ENCODE measurements at regions not wholly inside any gene's neighbourhood (a gene's known extent, or its start where the extent isn't known, plus 50 kb on each side); places are given as distances from the start of the nearest gene placed in this dataset.

DNA sequence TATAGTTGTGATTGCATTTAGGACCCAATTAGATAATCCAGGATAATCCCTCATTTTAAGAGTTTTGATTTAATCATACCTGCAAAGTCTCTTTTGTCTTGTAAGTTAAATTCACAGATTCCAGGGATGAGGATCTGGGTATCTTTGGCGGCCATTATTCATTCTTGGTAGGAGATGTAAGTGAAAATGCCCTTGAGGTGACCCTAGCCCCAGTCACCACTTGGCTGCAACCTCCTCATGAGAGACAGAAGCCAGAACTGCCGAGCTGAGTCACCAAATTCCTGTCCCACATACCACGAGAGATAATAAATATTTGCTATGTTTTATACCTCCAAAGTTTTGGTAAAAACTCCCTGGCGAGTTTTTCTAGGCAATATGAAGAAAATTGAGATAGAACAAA lies 389.4 kb downstream of the RFC3 start:
- H3K27ac ChIP-seq = peak overlapping the region in 1 of 2 donors; percentile 55
- TF ChIP-seq CTCF (IDR thresholded peaks at IDR 0.05) = no peak
- DNase-seq (ENCODE audit: low spot score) = no peak
- no peak overlapping the region for H3K4me3 ChIP-seq

- TF ChIP-seq CTCF (IDR thresholded peaks at IDR 0.05) = no peak
- DNase-seq (ENCODE audit: low spot score) = no peak
- Histone ChIP-seq H3K4me3 (no peak overlapping the region), H3K27ac (no peak overlapping the region)
Observed at GRCh38 chr13:34207872-34208271, 389.9 kb downstream of the RFC3 start.

- TF ChIP-seq CTCF (IDR thresholded peaks at IDR 0.05) = no peak
- no peak for DNase-seq (ENCODE audit: low spot score)
- Histone ChIP-seq H3K27ac (no peak overlapping the region), H3K4me3 (no peak overlapping the region)
Observed at GRCh38 chr13:34208336-34208735, 390.4 kb downstream of the RFC3 start.

DNA sequence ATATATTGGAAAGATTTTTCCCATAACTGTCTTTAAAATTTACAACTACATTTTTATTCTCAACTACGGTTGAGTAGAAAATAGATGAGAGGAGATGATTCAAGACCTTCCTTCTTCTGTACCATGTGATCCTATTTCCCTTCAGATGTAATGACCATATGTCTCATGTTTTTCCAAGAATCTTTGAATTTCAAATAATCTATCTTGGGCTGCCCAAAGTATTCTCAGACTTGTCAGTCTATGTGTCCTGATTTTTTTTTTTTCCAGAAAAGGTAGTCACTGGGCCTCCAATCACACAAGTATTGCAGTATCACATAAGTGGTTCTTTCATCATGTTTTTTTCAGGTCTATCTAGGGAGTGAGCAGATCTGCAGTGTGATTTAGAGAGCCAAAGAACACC lies 392.4 kb downstream of the RFC3 start:
- no peak for DNase-seq (ENCODE audit: low spot score)
- H3K4me3 ChIP-seq = no peak overlapping the region
- no peak for TF ChIP-seq CTCF (IDR thresholded peaks at IDR 0.05)
- H3K27ac ChIP-seq = no peak overlapping the region

GRCh38 chr13:34214686-34215085 lies 396.7 kb downstream of the RFC3 start:
- DNase-seq (ENCODE audit: low spot score) = no peak
- Histone ChIP-seq H3K4me3 (no peak overlapping the region), H3K27ac (no peak overlapping the region)
- no peak for TF ChIP-seq CTCF (IDR thresholded peaks at IDR 0.05)

DNA sequence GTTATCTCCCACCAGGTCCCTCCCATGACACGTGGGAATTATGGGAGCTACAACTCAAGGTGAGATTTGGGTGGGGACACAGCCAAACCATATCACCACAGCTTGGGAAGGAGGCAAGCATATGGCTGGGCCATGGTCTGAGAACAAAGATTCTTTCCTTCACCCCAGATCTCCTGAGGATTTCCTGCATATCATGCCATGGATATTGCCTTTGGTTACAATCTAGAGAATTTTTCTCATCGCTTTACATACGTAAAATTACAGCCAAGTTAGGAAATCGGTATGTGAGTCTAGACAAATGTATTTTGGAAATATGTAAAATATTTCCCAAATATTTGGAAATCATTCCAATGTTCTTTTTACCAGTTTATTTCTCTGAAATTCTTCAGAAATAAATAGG lies 398.3 kb downstream of the RFC3 start:
- Histone ChIP-seq H3K27ac (no peak overlapping the region), H3K4me3 (no peak overlapping the region)
- DNase-seq (ENCODE audit: low spot score) = no peak
- TF ChIP-seq CTCF (IDR thresholded peaks at IDR 0.05) = no peak

DNA sequence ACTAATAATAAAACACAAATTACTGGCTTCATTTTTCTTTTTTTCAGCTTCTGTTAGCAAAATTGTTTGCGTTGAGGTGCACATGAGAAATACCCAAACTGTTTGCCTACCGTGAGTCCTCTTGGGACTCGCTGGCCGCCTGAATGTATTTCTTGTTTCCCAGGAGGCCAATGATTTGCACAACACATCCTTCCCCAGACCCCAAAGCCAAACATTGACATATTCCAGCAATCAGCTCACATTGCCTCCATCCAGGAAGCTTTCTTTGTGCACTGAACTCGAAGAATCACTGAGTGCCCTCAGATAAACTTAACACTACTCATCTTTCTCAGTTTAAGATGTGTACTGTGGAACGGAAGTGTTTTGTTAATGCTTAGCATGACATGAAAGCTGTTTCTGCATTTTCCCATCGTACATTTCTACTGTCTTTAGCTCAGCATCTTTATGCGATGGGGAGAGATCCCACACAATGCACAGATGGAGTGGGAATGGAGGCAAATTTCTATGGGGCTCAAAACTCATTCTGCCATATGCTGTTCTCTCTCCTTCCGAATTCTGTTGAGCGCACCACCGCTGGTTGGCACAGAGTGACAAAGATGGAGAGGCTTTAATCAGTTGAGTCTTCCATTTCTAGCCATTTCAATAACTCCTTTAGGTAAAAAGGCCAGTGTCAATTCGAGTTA lies 399.5 kb downstream of the RFC3 start:
- H3K27ac ChIP-seq = no peak overlapping the region
- no peak for DNase-seq (ENCODE audit: low spot score)
- no peak overlapping the region for H3K4me3 ChIP-seq
- TF ChIP-seq CTCF (IDR thresholded peaks at IDR 0.05) = no peak

All from coronary artery (tissue), 2 donors.